GM10266 (cell line): ENCODE measurements at regions not wholly inside any gene's neighbourhood (a gene's known extent, or its start where the extent isn't known, plus 50 kb on each side); places are given as distances from the start of the nearest gene placed in this dataset.

Experiments
- DNase-seq: peaks from one replicate; pipeline ENCODE4 v3.0.0; 2012; ENCODE audit errors: extremely low spot score
- TF ChIP-seq, protein P1 (sequence below): IDR thresholded peaks from 2 replicates; pipeline ENCODE4 v1.5.1; 2012; ENCODE audit warnings: mild to moderate bottlenecking, low read depth; ENCODE audit not compliant: control insufficient read depth, insufficient read depth; ENCODE audit errors: missing control alignments

- TF ChIP-seq, protein P1, sequence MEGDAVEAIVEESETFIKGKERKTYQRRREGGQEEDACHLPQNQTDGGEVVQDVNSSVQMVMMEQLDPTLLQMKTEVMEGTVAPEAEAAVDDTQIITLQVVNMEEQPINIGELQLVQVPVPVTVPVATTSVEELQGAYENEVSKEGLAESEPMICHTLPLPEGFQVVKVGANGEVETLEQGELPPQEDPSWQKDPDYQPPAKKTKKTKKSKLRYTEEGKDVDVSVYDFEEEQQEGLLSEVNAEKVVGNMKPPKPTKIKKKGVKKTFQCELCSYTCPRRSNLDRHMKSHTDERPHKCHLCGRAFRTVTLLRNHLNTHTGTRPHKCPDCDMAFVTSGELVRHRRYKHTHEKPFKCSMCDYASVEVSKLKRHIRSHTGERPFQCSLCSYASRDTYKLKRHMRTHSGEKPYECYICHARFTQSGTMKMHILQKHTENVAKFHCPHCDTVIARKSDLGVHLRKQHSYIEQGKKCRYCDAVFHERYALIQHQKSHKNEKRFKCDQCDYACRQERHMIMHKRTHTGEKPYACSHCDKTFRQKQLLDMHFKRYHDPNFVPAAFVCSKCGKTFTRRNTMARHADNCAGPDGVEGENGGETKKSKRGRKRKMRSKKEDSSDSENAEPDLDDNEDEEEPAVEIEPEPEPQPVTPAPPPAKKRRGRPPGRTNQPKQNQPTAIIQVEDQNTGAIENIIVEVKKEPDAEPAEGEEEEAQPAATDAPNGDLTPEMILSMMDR, result no peak
- no peak for DNase-seq
These were observed 613.9 kb downstream of the TBC1D4 start for GRCh38 chr13:74868049-74868448.

GRCh38 chr13:74867460-74867859, 614.5 kb downstream of the TBC1D4 start:
- DNase-seq, result no peak
- TF ChIP-seq, protein P1, result no peak

- TF ChIP-seq, protein P1, result no peak
- no peak for DNase-seq
These were observed 615.9 kb downstream of the TBC1D4 start for GRCh38 chr13:74866101-74866500.

DNA sequence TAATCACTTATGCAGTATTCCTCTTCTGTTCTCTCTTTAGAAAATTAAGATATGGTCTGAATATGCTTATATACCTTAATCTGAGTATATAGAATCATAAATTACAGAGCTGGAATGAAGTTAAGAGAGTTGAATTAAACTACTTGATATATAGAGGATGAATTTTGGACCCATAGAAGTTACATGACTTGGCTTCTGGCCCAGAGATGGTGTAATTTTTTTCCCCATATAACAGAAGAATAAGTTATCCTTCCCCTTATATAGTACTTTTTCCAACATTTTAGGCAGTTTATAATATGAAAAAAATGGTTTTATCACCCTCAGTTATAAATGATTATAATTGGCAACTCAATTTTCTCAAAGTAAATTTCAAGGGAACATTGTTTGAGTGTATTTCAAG, 616.3 kb downstream of the TBC1D4 start:
- TF ChIP-seq, protein P1, result no peak
- DNase-seq, result no peak

- no peak for DNase-seq
- TF ChIP-seq, protein P1, result no peak
These were observed 621.2 kb downstream of the TBC1D4 start for GRCh38 chr13:74860789-74861188.

- TF ChIP-seq, protein P1, result no peak
- no peak for DNase-seq
These were observed 631.1 kb downstream of the TBC1D4 start for GRCh38 chr13:74850893-74851292.

- no peak for DNase-seq
- TF ChIP-seq, protein P1, result no peak
These were observed 634.0 kb downstream of the TBC1D4 start for GRCh38 chr13:74847966-74848365.
